HK-2 (cell line): ENCODE measurements at regions not wholly inside any gene's neighbourhood (a gene's known extent, or its start where the extent isn't known, plus 50 kb on each side); places are given as distances from the start of the nearest gene placed in this dataset.

Source experiments
- DNase-seq: peaks from one replicate; pipeline ENCODE4 v3.0.0-alpha.2; 2018; ENCODE audit not compliant: unreplicated experiment

- DNase-seq: no peak
Observed at GRCh38 chr16:26189536-26189935, 497.8 kb downstream of the HS3ST4 start.

GRCh38 chr16:26194526-26194925, 502.8 kb downstream of the HS3ST4 start:
- no peak for DNase-seq

- no peak for DNase-seq
Observed at GRCh38 chr16:26195225-26195624, 503.5 kb downstream of the HS3ST4 start.

- DNase-seq: no peak
Observed at GRCh38 chr16:26196310-26196709, 504.6 kb downstream of the HS3ST4 start.

- DNase-seq: no peak
Observed at GRCh38 chr16:26196802-26197201, 505.0 kb downstream of the HS3ST4 start.

GRCh38 chr16:26197707-26198106, 505.9 kb downstream of the HS3ST4 start:
- no peak for DNase-seq

GRCh38 chr16:26198221-26198620, 506.5 kb downstream of the HS3ST4 start:
- DNase-seq: no peak

GRCh38 chr16:26204138-26204537, 512.4 kb downstream of the HS3ST4 start:
- DNase-seq: no peak

GRCh38 chr16:26211542-26211941, 519.8 kb downstream of the HS3ST4 start:
- no peak for DNase-seq

- no peak for DNase-seq
Observed at GRCh38 chr16:26212599-26212998, 520.8 kb downstream of the HS3ST4 start.

- no peak for DNase-seq
Observed at GRCh38 chr16:26214581-26215174, 522.9 kb downstream of the HS3ST4 start.

GRCh38 chr16:26220894-26221293, 529.1 kb downstream of the HS3ST4 start:
- no peak for DNase-seq

- DNase-seq: no peak
Observed at GRCh38 chr16:26231647-26232046, 539.9 kb downstream of the HS3ST4 start.

- no peak for DNase-seq
Observed at GRCh38 chr16:26240807-26241206, 549.0 kb downstream of the HS3ST4 start.

- DNase-seq: no peak
Observed at GRCh38 chr16:26247063-26247462, 555.3 kb downstream of the HS3ST4 start.

GRCh38 chr16:26252598-26252997, 560.8 kb downstream of the HS3ST4 start:
- DNase-seq: no peak

- DNase-seq: no peak
Observed at GRCh38 chr16:26261621-26262020, 569.9 kb downstream of the HS3ST4 start.

GRCh38 chr16:26263406-26263805, 571.6 kb downstream of the HS3ST4 start:
- no peak for DNase-seq

- no peak for DNase-seq
Observed at GRCh38 chr16:26267641-26268040, 575.9 kb downstream of the HS3ST4 start.

- DNase-seq: no peak
Observed at GRCh38 chr16:26269673-26270072, 577.9 kb downstream of the HS3ST4 start.

- no peak for DNase-seq
Observed at GRCh38 chr16:26273607-26274006, 581.8 kb downstream of the HS3ST4 start.

GRCh38 chr16:26275021-26275590, 583.3 kb downstream of the HS3ST4 start:
- DNase-seq: no peak

- no peak for DNase-seq
Observed at GRCh38 chr16:26276289-26276688, 584.5 kb downstream of the HS3ST4 start.
